Occipital lobe (tissue), 1 donor: ENCODE measurements at regions not wholly inside any gene's neighbourhood (a gene's known extent, or its start where the extent isn't known, plus 50 kb on each side); places are given as distances from the start of the nearest gene placed in this dataset.

Experiments used
- DNase-seq: peaks from one replicate; lab custom pipeline; 2025; lab: John Stamatoyannopoulos, UW

DNA sequence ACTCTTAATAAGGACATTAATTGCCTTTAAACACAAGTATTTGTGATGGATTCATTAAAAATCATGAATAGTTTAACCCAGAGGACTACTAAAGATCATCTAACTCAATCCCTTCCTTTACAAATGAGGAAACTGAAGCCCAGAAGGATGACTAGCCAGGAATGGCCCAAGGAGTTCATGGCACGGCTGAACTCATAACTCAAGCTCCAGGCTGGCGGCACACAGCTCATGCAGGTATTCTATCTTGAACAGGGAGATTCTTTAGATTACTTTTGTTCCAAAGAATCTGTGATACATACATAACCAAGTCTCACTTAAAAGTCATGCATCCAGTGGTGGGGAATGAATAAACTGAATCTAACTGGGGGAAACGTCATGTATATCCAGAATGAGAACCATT, 495.5 kb downstream of the ACTL7B start:
- DNase-seq, result no peak

DNA sequence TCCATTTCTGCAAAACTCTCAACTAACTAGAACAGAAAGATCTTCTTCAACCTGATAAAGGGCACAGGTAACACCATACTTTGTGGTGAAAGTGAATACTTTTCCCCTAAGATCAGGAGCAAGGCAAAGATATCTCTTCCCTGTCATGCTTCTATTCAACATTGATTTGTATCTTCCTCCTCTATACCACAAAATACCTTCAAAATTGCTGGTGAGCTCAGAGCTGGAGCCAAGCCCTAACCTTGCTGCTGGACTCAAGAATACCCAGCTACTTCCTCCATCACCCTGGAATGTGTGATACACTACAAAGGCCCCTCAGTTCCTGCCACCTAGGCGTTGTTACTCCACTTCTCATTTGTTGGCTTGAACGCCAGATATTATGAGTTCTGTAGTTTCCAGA, 499.0 kb downstream of the ACTL7B start:
- DNase-seq, result no peak

DNA sequence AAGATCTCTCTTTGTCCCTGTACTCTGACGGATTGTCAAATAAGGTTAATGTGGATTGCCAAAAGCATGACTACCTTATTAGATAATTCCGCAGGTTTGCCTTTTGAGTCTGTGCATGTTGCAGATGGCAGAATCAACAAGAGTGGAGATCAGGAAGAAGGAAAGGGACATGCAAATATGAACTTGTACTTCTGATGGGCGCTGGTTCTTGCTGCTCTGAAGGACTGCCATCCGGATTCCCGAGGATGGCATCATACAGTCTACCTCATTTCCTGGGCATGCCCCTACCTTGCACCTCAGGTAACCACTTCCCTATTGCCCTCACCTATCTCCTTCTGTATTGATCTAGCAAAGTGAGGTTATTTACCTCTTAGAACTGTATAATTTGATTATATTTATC, 504.2 kb downstream of the ACTL7B start:
- DNase-seq, result no peak

DNA sequence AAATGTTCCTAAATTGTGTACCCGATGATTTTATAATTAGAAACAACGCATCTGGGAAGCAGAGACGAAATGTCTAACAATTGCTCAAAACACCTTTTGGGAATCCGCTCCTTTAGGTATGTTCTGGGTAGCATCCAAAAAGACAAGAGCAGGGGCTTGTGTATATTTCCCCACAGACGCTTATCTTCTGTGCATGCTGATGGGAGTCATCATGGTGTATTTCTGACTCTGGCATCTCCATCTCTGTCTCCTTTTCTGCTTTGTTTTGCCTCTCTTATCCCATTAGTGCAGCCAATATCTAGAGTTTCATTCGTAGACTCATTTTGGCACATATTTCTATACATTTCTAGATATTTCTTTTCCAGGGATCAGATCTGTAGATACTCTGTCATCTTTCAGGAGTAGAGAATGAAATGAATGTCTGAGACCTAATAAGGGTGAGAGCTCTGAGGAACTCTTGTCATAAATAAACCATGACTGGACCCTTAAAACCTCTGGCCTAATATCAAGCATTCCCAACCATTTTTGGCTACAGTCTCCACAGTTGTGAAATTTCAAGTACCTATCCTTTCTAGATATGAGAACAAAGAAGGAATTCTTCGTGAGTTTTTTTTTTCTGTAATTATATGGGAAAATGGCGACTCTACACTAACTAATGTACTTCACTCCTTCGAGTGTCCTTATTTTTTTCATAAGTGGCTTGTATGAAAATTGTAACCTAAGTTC, 508.2 kb downstream of the ACTL7B start:
- DNase-seq, result no peak

DNA sequence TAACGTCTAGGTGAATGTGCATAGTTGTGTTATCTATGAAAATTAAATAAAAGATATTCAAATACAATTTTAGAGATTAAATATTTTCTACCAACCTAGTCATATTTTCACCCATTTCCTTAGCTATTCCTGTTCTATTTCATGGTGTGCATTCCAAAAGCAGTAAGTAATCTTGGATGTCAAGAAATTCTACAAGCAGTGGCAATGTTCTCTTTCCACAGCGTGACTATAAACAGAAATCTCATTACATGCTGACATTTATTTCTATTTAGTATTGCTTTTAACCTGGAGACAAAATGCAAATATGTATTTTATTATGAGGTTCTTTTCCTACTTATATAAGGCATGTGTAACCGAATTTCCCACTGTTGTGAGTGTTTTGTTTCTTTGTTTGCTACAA, 510.0 kb downstream of the ACTL7B start:
- no peak for DNase-seq

DNA sequence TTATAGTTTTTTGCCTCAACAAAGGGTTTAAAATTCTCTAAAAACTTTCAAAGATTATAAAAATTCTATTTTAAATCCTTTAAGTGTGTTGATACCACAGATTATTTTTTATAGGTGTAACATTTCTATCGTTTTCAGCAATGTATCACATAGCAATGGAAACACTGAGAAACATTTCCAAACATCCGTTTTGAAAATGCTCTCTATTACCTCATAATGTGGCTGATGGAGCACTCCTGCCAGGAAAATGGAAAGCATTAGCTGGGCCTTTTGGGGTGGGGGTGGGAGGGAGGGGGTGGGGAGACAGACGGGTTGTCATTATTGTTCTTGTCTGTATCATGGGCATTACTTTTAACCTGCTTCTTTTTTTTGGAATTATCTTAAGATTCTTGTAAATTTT, 516.5 kb downstream of the ACTL7B start:
- no peak for DNase-seq

DNA sequence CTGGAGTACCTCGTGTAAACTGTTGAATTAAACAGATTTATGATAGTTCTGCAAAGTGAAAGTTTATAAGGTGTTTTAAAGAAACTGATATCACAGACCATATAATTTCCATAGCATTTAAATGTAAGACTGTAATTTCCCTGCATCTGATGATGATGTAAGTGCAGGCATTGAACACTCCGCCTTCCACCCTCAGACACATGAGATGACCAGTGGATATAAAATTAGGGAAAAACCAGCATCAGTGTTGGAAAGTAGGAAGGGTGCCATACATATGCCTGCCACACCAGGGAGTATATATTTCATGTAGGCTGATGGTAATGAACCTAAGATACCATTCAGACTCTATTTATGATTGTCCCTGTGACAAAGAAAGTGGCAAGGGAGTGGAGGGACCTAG, 519.2 kb downstream of the ACTL7B start:
- DNase-seq, result no peak

DNA sequence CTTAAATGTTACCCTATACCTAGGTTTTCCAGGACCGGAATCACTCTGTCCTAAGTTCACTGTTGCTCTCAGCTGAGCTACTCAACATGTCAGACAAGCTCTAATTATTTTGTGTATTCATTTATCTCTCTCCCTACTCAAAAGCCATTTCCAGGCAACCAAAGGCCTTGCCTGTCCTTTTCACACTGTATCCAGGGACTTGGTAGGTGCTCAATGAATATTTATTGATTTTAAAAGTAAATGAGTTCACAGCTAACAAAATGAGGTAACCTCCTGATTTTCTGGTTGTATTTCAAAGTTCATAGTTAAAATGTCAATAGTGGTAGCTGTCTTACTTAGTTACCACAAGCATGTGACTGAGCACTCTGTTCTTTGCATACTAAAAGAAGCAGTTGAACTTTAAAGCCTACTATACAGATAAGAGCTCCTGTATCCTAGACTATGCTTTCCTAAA, 522.2 kb downstream of the ACTL7B start:
- DNase-seq, result no peak

DNA sequence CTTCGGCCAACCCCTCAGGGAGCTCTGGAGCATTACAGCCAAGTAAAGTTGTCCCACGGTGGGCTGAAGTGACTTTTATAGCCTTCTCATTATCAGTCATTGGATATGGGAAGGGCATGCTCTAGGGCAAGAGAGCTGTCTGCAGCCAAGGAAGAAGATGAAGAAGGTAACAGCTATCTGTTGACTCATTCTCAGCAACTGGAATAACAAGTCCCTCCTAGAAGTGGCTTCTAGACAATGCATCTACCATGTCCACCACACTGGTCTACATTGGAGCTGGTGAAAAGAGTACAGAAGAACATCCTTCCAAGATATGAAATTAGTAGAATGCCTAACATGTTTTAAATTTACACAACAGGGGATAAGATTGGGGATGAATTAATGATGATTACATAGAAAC, 524.2 kb downstream of the ACTL7B start:
- DNase-seq, result no peak

DNA sequence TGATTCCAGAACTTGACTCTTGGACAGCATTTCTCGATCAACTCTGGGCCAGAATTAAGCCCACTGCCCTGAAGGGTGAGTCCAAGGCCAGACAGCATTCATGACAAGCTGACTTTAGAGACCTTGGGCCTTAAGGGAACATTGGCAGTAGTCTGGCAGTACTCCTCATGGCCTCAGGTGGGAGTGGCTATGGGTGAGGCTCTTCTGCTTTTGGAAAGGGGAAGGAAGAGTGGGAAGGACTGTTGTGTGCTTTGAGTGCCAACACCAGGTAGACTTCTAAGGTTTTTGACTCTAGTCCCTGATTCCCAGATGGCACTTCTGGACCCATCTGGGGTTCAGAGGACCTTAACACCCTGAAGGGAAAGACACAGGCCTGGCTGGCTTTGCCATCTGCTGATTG, 530.4 kb downstream of the ACTL7B start:
- DNase-seq, result no peak

DNA sequence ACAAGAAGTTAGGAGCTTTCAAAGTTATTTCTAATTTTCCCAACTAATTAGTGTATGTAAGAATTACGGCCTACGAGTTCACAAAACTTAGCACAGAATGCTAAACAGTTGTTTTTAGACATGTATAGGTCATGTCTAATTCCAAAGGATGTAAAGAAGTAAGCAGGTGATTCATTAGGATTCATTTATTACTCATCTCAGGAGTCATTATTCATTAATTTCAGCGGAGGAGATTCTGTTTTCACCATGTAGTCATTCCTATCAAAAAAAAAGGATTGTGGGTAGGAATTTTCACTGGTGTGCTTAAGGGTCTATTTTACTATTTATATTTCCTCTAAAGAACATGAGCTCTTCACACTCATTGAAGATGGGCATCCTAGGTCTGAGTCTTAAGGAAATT, 532.2 kb downstream of the ACTL7B start:
- DNase-seq, result no peak

DNA sequence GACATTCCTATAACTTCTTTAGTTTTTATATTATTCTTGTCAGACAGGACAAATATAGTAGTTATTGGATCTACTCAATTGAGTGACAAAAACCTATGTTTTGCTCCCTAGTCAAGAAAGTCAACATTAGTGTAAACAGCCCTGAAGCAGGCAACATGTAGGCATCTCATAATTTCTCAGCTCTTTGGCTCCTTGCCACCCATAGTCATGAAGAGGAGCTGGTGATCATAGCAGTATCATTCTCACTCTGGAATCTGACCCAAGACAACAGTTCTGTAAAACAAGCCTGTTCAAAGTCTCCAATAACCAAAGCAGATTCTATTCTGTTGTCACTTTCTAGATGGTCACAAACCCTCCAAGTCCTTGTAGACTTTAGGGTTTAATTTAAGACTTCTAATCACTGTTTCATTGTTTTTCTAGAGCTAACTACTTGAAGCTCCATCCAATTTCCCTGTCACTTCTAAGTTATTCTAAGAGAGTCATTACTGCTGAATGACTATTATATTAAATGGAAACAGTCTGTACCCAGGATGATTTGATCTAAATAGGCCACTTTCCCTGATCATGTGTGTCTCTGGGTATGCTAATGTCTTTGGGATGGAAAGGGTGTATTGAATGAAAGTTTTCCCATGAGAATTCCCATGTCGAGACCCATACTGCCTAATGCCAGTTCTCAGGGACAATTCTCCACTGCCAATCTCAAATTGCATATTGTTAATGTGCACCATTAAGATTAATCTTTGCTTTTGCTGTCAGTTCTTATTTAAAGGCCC, 533.3 kb downstream of the ACTL7B start:
- DNase-seq, result no peak

DNA sequence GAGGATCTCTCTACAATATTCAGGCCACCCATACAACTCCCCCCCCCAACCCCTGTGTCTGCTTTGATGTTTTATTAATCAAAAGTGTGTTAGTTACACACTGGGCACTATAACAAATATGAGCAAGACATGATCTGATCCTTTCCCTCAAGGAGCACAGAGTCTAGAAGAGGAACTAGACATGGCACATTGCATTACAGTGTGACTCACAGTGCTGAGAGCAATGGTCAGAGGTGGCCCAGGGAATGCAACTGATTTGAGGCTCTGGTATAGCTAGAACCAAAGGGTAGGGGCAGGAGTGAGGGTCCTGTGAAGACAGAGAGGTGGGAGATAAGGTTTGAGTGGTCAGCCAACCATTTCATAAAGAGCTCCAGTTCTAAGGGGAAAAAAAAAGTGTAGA, 539.2 kb downstream of the ACTL7B start:
- no peak for DNase-seq

DNA sequence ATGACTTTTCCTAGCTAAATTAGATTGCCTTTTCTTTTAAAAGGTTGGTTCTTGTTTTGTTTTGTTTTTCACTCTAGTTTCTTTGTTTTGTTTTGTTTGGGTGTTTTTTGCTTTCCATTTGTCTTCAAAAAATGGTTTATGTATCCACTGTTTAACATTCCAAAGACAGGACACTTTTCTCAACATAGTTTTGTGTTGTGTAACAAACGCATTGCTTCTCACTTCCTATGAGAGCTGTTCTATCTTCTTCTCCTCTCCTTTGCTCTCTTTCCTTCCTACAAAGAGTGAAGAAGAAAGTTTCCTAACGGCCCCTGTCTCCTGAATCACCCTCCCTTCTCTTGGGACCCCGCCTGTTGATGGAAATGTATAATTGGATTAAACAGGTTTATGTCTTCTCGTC, 539.7 kb downstream of the ACTL7B start:
- no peak for DNase-seq

DNA sequence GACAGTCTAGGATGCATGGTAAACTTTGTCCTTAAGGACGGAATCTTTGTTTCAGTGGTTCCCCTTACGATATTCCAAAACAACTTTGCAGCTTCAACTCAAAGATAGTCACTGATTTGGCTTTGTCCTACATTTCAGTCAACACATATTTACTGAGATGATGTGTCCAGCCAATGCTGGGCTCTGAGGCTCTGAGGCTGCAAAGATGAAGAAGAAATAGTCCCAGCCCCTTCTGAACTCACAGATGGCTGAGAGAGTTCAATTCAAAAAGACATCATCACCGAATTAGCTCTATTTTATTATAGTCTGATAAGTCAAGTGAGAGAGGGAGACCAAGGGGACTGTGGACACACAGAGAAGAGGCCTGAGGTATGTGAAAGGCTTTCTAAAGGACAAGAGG, 544.0 kb downstream of the ACTL7B start:
- no peak for DNase-seq

DNA sequence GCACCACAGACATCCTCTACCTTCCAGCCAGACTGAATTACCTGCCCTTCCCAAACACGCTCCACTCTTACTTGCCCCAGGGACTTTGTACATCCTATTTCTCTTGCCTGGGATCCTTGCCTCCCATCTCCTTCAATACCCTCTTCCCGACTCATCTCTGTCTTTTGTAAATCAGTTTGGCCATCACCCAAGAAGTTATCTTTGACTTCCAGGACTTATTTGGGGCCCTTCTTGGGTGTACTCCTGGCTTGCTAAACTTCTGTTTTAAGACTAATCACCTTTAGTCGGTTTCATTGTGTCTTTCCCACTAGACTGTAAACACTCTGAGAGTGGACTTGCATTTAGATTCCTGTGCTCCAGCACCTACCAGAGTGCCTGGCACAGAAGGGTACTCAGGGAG, 545.6 kb downstream of the ACTL7B start:
- DNase-seq, result no peak

DNA sequence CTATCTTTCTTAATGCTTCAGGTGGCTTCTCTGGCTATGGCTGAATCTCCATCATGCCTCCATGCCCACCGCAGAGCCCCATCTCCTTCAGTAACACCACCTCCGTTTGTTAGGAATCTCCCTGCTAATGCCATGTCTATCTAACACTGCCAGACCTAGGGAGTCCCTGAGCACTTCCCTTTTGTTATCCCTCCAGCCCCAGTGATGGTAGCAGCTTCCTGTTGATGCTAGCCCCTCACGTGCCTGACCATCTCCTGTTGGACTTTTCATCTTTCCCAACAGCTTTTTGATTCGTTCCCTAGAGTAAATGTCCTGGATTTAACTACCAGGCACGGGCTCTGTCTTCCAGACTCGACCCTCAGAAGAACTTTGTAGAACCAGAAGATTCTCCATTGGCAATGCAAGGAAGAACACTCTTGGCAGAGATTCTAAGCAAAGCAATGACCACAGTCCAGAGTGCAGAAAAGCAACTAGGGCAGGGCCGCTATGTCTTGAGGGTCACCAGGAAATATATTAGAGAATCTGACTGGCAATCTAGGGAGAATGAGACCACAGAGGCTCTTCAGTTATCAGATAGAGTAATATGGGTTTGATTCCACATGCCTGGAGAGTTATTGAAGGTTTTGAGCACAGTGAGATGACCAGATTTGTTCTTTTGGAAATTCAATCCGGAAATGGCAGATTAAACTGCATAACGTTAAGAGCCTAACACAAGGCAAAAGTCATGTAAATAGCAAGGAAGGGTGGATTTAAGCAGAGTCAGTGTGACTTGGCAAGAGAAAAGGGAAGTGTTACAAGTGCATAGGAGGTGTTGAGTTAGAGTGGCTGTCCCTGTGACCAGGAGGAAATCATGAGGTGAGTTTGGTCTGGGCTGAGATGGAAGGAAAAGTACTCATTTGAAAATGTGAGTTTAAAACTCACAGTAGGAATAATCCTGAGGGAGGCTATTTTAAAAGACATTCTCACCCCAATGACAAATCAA, 555.2 kb downstream of the ACTL7B start:
- DNase-seq, result no peak

DNA sequence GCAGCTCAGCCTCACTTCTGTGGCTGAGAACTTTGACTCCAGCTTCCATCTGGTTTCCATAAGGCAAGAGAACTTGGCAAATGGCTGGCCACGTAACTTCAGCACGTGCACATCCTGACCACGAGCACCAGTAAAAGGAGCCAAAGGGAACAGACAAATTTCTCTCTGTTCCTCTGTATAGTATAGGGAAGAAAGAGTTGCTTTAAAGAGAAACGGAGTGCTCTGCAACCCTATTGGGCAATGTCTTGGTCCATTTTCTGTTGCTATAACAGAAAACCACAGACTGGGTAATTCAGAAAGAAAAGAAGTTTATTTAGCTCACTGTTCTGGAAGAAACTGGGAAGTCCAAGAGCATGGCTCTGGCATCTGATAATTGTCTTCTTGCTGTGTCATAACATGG, 558.7 kb downstream of the ACTL7B start:
- DNase-seq, result no peak

DNA sequence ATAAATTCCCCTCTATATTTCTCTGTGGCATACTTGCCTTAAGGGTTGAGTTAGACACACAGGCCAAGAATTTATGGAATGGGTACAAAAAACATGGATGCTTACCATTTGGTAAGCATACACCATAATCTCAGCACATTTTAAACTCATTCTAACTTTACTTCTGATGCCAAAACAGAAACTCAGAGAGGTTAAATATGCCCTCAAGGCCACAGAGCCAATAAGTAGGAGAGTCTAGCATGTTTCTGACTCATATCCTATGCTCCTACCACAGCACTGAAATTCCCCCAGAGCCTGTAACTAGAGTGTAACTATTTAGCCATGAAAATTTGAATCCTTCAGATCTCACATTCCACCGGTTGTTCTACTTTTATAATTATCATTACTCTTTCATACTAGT, 559.7 kb downstream of the ACTL7B start:
- DNase-seq, result no peak

DNA sequence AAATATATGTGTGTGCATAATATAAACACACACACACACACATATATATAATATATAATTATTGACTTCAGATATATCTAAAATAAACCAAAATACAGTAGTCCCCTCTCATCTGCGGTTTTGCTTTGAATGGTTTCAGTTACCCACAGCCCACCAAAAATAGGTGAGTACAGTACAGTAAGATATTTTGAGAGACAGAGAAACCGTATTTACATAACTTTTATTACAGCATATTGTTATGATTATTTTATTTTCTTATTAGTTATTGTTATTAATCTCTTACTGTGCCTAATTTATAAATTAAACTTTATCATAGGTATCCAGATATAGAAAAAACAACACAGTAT, 564.2 kb downstream of the ACTL7B start:
- DNase-seq, result no peak

DNA sequence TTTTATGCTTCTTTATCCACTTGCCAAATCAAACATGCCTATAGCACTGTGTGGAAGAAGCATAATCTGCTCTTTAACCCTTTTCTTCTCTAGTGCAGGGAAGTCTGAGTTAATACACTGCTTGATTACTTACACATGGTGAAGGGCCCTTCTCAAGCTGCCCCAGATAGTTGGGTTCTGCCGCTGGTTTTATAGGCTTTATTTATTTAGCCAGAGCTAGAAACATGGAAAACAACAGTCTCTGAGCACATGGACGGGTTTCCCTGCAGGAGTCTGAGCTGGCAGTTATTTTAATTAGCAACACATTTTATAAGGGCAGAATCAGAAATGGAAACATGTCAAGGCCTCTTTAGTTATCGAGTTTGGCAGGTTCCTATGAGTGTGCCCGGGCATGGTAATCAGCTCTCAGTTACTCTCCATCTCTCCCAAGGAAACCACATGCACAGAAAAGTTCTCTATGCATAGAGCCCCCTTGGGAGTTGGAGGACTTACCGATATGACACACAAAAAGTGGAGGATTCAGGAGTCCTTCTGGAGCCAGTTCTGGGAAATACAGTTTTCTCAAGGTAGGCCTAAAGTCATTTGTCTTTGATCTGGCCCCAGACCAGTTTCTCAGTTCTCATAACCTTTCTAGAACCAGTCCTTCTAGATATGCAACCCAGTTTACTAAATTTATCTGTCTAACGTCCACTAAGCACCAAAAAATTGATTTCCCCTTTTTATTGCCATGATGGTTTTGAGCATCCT, 564.8 kb downstream of the ACTL7B start:
- DNase-seq, result no peak
